ENCODE measurements at regions not wholly inside any gene's neighbourhood (a gene's known extent, or its start where the extent isn't known, plus 50 kb on each side); places are given as distances from the start of the nearest gene placed in this dataset.
A peak's percentile ranks its signal among the peaks of the same experiment; 100 is the strongest.

DNA sequence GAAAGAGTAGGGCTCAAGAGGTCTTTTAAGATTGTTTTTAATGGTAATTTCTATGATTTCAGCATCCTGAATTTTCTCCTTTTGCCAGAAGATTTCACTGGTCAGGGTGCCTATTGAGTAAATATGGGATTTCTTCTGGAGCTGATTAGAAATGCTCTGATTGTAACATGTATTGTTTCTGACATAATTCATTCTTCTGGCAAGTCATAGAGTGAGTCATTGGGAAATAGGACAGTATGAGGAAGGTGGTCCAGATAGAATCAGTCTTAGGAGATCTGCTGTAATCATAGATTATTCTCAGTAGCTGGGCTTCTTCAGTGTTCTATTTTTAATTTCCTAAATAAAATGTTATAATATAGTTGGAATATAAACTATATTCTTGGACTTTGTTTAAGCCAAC lies 182.0 kb upstream of the NAV3 start:
- no peaks in the 10 kb centered on the region for H3K27me3 Mint-ChIP-seq (ENCODE audit: insufficient read depth, low read depth)

DNA sequence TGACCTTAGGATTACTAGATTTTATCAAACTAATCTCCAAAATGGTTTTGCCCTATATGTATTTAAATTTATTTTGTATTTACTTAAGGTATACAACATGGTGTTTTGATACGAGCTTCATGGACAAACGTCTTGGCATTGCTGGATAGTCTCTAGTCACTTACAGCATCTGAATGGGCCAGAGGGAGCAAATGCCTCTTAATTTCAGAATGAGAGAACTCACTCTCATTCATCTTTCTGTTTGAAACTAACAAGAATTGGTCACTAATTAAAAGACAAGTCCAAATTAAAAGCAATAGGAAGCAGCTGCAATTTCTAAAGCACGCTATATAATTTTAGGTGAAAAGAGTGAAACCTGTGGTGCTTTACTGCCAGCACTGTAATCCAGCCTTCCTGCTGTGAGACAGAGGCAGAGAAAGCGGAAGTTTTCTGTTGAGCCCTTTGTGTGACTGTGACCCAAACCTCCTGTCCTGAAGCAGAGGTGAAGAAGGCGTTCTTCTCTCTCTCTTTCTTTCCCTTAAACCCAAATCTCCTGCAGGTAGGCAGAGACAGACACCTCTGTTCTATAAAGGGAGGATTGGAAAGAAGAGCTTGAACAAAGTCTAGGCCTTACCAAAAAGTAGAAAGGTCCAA lies 184.6 kb upstream of the NAV3 start:
- Histone ChIP-seq H3K27ac (peak overlapping the region; percentile 89), H3K79me2 (ENCODE audit: low read depth) (no peaks in the 10 kb centered on the region), H3K4me3 (no peak overlapping the region), H3K4me2 (peak overlapping the region; percentile 69), H3K36me3 (no peaks in the 10 kb centered on the region), H4K20me1 (ENCODE audit: low read depth) (no peaks in the 10 kb centered on the region), H3F3A (ENCODE audit: low read depth) (peaks cover 32% of the 10 kb centered on the region), H3K9ac (no peak overlapping the region), H3K27me3 (no peaks in the 10 kb centered on the region), H3K9me3 (ENCODE audit: low read depth) (no peaks in the 10 kb centered on the region), H3K4me1 (peaks cover 56% of the 10 kb centered on the region), H2AFZ (replicated peaks) (no peak overlapping the region)
- Mint-ChIP-seq H3K4me3 (no peak overlapping the region), H3K27ac (no peak overlapping the region), H3K9me3 (no peaks in the 10 kb centered on the region), H3K36me3 (no peaks in the 10 kb centered on the region), H3K27me3 (ENCODE audit: insufficient read depth, low read depth) (no peaks in the 10 kb centered on the region), H3K4me1 (peaks cover 27% of the 10 kb centered on the region)
- no peak for TF ChIP-seq EZH2 (IDR thresholded peaks at IDR 0.05)
- DNase-seq (ENCODE audit: low spot score), result peak; percentile 72

More for the DNA sequence above, 182.0 kb upstream of the NAV3 start:
- H3K27ac Mint-ChIP-seq, result no peak overlapping the region
- Histone ChIP-seq H3K9ac (no peak overlapping the region), H3K27me3 (no peaks in the 10 kb centered on the region), H3K9me3 (ENCODE audit: low read depth) (no peaks in the 10 kb centered on the region), H3K4me1 (peaks cover 64% of the 10 kb centered on the region), H3K4me2 (no peak overlapping the region), H3K36me3 (no peaks in the 10 kb centered on the region), H3K27ac (no peak overlapping the region), H3F3A (ENCODE audit: low read depth) (peaks cover 32% of the 10 kb centered on the region), H3K79me2 (ENCODE audit: low read depth) (no peaks in the 10 kb centered on the region), H4K20me1 (ENCODE audit: low read depth) (no peaks in the 10 kb centered on the region), H3K4me3 (no peak overlapping the region), H2AFZ (replicated peaks) (no peak overlapping the region)
- TF ChIP-seq EZH2 (IDR thresholded peaks at IDR 0.05) (no peak), CTCF (IDR thresholded peaks at IDR 0.05) (no peak), EZH2phosphoT487 (IDR thresholded peaks at IDR 0.05) (no peak)
- no peak for DNase-seq (ENCODE audit: low spot score)
- peaks cover 1% of the 10 kb centered on the region for H3K36me3 Mint-ChIP-seq
- no peak overlapping the region for H3K4me3 Mint-ChIP-seq
- peaks cover 33% of the 10 kb centered on the region for H3K4me1 Mint-ChIP-seq
- peaks cover 3% of the 10 kb centered on the region for H3K9me3 Mint-ChIP-seq

DNA sequence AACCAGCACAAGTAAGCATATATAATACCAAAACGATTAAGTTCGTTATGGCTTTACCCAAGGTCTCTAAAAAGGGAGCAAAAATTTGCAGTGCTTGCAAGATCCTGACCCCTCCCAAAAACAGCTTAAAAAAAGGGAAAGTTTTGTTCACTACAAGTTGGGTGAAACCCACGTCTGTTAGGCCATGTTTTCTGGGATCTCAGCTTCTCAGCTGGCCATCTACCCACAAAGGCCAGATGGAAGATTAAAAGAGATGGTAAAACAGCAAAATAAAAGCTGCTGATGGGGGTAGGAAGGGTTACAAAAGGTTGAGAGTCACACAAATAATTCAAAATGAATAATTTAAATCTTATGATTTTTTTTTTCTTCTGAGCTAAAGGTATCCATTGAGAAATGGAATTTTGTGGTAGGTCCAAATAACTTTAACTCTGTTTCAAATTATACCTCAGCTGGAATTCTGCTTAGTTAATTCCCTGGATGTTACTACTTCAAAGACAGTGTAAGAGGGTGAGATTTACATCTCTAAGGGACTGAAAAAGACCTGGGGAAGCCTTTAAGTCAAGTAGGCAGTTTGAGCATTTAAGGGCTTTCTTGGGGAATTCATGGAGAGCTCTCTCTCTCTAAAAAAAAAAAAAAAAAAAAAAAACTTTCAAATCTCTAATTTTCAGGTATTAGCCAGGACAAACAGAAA lies 185.6 kb upstream of the NAV3 start:
- DNase-seq (ENCODE audit: low spot score), result peak; percentile 39
- H2AFZ ChIP-seq (replicated peaks), result peak overlapping the region; percentile 22
- no peaks in the 10 kb centered on the region for H3K9me3 ChIP-seq (ENCODE audit: low read depth)
- peaks cover 32% of the 10 kb centered on the region for H3F3A ChIP-seq (ENCODE audit: low read depth)
- peaks cover 26% of the 10 kb centered on the region for H3K4me1 Mint-ChIP-seq
- no peaks in the 10 kb centered on the region for H4K20me1 ChIP-seq (ENCODE audit: low read depth)
- no peak for TF ChIP-seq EZH2 (IDR thresholded peaks at IDR 0.05)
- H3K4me2 ChIP-seq, result peak overlapping the region; percentile 69
- H3K27me3 Mint-ChIP-seq (ENCODE audit: insufficient read depth, low read depth), result no peaks in the 10 kb centered on the region
- H3K79me2 ChIP-seq (ENCODE audit: low read depth), result no peaks in the 10 kb centered on the region
- peak overlapping the region; percentile 76 for H3K27ac Mint-ChIP-seq
- peak overlapping the region; percentile 22 for H3K4me3 ChIP-seq
- no peaks in the 10 kb centered on the region for H3K36me3 Mint-ChIP-seq
- no peaks in the 10 kb centered on the region for H3K27me3 ChIP-seq
- no peaks in the 10 kb centered on the region for H3K9me3 Mint-ChIP-seq
- H3K9ac ChIP-seq, result no peak overlapping the region
- no peaks in the 10 kb centered on the region for H3K36me3 ChIP-seq
- peak overlapping the region; percentile 89 for H3K27ac ChIP-seq
- H3K4me3 Mint-ChIP-seq, result no peak overlapping the region
- peaks cover 46% of the 10 kb centered on the region for H3K4me1 ChIP-seq

GRCh38 chr12:77642246-77642645 lies 188.4 kb upstream of the NAV3 start:
- Histone ChIP-seq H3K4me1 (peaks cover 42% of the 10 kb centered on the region), H3K4me2 (no peak overlapping the region), H3K9ac (no peak overlapping the region), H3K27ac (no peak overlapping the region), H3K79me2 (ENCODE audit: low read depth) (no peaks in the 10 kb centered on the region), H3K4me3 (no peak overlapping the region), H2AFZ (replicated peaks) (no peak overlapping the region), H4K20me1 (ENCODE audit: low read depth) (no peaks in the 10 kb centered on the region), H3K27me3 (no peaks in the 10 kb centered on the region), H3K36me3 (no peaks in the 10 kb centered on the region), H3F3A (ENCODE audit: low read depth) (peaks cover 32% of the 10 kb centered on the region), H3K9me3 (ENCODE audit: low read depth) (no peaks in the 10 kb centered on the region)
- DNase-seq (ENCODE audit: low spot score), result no peak
- TF ChIP-seq CTCF (IDR thresholded peaks at IDR 0.05), result no peak
- no peak for TF ChIP-seq EZH2 (IDR thresholded peaks at IDR 0.05)
- TF ChIP-seq EZH2phosphoT487 (IDR thresholded peaks at IDR 0.05), result no peak
- no peaks in the 10 kb centered on the region for H3K9me3 Mint-ChIP-seq
- no peaks in the 10 kb centered on the region for H3K27me3 Mint-ChIP-seq (ENCODE audit: insufficient read depth, low read depth)
- H3K4me1 Mint-ChIP-seq, result peaks cover 29% of the 10 kb centered on the region
- no peaks in the 10 kb centered on the region for H3K36me3 Mint-ChIP-seq
- H3K27ac Mint-ChIP-seq, result no peak overlapping the region
- H3K4me3 Mint-ChIP-seq, result no peak overlapping the region

All from neural progenitor cell (in vitro differentiated cells).